CD8-positive, alpha-beta memory T cell (primary cell): ENCODE measurements at regions not wholly inside any gene's neighbourhood (a gene's known extent, or its start where the extent isn't known, plus 50 kb on each side); places are given as distances from the start of the nearest gene placed in this dataset.

Experiments used
- CTCF ChIA-PET: fragments of 350-600 bp; sonication (Branson Sonifier 250); formaldehyde crosslinking; loops from one replicate; lab custom pipeline; 2021; ENCODE audit warnings: antibody characterized with exemption; lab: Charles Lee
- POLR2A ChIA-PET: fragments of 350-600 bp; sonication (Branson Sonifier 250); formaldehyde crosslinking; loops from one replicate; lab custom pipeline; 2021; ENCODE audit warnings: antibody characterized with exemption; lab: Charles Lee
- DNase-seq, 5 donors: peaks; one replicate each; pipeline versions ENCODE4 v3.0.0 to v3.0.0-alpha.2; 2020 to 2022; ENCODE audit warnings: mixed read lengths in 1 of 5
- H3K27ac ChIP-seq: one replicate; pipeline ENCODE4 v1.7.0; 2013; ENCODE audit warnings: low read depth, mild to moderate bottlenecking, low read length, moderate library complexity
- H3K27me3 ChIP-seq: 2 replicates; pipeline ENCODE4 v1.7.0; 2013; ENCODE audit warnings: low read length, mild to moderate bottlenecking; ENCODE audit not compliant: insufficient read depth, poor library complexity, severe bottlenecking
- H3K36me3 ChIP-seq: 2 replicates; pipeline ENCODE4 v1.7.0; 2013; ENCODE audit warnings: mild to moderate bottlenecking, low read length, moderate library complexity; ENCODE audit not compliant: insufficient read depth
- H3K4me1 ChIP-seq: 2 replicates; pipeline ENCODE4 v1.7.0; 2013; ENCODE audit warnings: mild to moderate bottlenecking, low read length, moderate library complexity; ENCODE audit not compliant: insufficient read depth
- H3K4me3 ChIP-seq: 2 replicates; pipeline ENCODE4 v1.7.0; 2013; ENCODE audit warnings: mild to moderate bottlenecking, low read length
- H3K9me3 ChIP-seq: 2 replicates; pipeline ENCODE4 v1.7.0; 2013; ENCODE audit warnings: mild to moderate bottlenecking, low read length
- H3K27ac Mint-ChIP-seq, 8 donors: one replicate each; pipeline ENCODE4 v1.8.0; 2020 to 2021; ENCODE audit warnings: mixed read lengths in 8 of 8, mild to moderate bottlenecking in 6 of 8, inconsistent platforms in 3 of 8, moderate library complexity in 3 of 8
- H3K27me3 Mint-ChIP-seq, 2 donors: one replicate each; pipeline ENCODE4 v1.8.0; 2020 to 2021; ENCODE audit warnings: mixed read lengths in 2 of 2, mild to moderate bottlenecking in 1 of 2, moderate library complexity in 1 of 2
- H3K36me3 Mint-ChIP-seq, 3 donors: one replicate each; pipeline ENCODE4 v1.8.0; 2020 to 2021; ENCODE audit warnings: mixed read lengths in 3 of 3, inconsistent platforms in 1 of 3, mild to moderate bottlenecking in 1 of 3
- H3K4me1 Mint-ChIP-seq, 3 donors: one replicate each; pipeline ENCODE4 v1.8.0; 2020 to 2021; ENCODE audit warnings: mixed read lengths in 3 of 3, inconsistent platforms in 1 of 3, mild to moderate bottlenecking in 1 of 3
- H3K4me3 Mint-ChIP-seq, 7 donors: one replicate each; pipeline ENCODE4 v1.8.0; 2020 to 2021; ENCODE audit warnings: mixed read lengths in 7 of 7, mild to moderate bottlenecking in 6 of 7, moderate library complexity in 4 of 7, inconsistent platforms in 2 of 7
- H3K9me3 Mint-ChIP-seq, 5 donors: one replicate each; pipeline ENCODE4 v1.8.0; 2020 to 2022; ENCODE audit warnings: mixed read lengths in 5 of 5, mild to moderate bottlenecking in 3 of 5, moderate library complexity in 2 of 5, inconsistent platforms in 1 of 5

DNA sequence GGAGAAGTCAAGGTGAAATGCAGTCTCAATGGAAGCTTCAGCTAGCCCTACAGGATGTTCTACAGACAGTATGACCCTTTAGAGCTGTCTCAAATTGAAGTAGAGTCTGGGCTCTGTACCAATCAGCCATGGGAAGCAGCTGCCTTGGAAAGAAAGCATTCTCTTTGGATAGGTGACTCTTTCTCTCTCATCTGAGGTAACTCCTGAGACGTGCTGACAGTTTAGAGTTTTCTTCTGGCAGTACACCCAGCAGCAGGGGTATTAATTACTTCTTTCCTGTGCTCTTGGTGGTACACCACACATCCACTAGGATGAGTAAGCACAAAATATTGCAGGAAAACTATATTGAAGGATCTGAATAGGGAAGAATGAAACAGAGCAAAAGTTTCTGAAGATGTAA is 329.6 kb upstream of the RGMB start:
- Histone ChIP-seq H3K9me3 (no peaks in the 10 kb centered on the region), H3K36me3 (no peaks in the 10 kb centered on the region), H3K4me1 (no peaks in the 10 kb centered on the region), H3K4me3 (no peak overlapping the region), H3K27ac (no peak overlapping the region), H3K27me3 (peaks cover 3% of the 10 kb centered on the region)
- Mint-ChIP-seq H3K4me1 (no peaks in the 10 kb centered on the region), H3K27ac (no peak overlapping the region), H3K9me3 (peaks cover 9 to 22% (median 12%) of the 10 kb centered on the region in 5 donors), H3K4me3 (no peak overlapping the region), H3K36me3 (peaks cover 0 to 2% (median 0%) of the 10 kb centered on the region in 3 donors), H3K27me3 (no peaks in the 10 kb centered on the region)
- CTCF ChIA-PET = no interaction called here
- POLR2A ChIA-PET = no interaction called here
- DNase-seq = no peak

DNA sequence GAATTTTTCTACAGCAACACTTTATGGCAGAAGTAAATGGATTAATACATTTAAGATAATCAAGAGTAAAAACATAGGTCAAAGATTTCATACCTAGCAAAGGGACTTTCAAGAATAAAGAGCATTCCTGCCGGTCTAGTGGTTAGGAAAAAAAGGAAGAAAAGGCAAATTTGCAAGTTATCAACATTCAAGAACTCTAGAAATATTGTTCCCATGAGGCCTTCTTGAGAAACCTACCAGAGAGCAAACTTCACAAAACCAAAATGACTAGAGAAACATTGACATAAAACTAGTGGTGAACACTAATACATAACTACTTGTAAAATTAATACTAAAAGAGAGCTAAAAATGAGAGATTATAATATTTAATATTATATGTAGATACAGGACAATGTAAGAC is 320.2 kb upstream of the RGMB start:
- Histone ChIP-seq H3K27me3 (no peaks in the 10 kb centered on the region), H3K9me3 (no peaks in the 10 kb centered on the region), H3K4me1 (no peaks in the 10 kb centered on the region), H3K36me3 (no peaks in the 10 kb centered on the region), H3K4me3 (no peak overlapping the region), H3K27ac (no peak overlapping the region)
- Mint-ChIP-seq H3K27me3 (peaks cover 0 to 2% of the 10 kb centered on the region in 2 donors), H3K4me1 (no peaks in the 10 kb centered on the region), H3K9me3 (no peaks in the 10 kb centered on the region), H3K36me3 (no peaks in the 10 kb centered on the region), H3K4me3 (no peak overlapping the region), H3K27ac (no peak overlapping the region)
- DNase-seq = no peak
- ChIA-PET CTCF (no interaction called here), POLR2A (no interaction called here)

DNA sequence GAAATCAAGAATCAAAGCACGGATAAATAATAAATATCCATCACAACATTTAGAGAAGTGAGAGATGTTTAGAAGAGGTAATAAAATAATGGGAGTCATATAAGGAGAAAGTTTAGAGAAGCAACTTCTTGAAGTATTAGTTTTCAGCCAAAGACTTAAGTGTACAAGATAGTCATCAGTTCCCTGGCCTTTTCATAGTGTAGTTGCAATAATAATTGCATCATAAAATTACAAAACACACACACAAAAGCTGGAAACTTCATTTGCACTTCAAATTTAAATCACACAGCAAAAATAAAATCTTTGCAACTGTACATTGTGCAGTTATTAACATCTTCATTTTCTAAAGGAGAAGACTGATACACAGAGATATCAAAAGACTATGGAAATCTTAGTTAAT is 319.1 kb upstream of the RGMB start:
- no peak overlapping the region for H3K27ac Mint-ChIP-seq
- Histone ChIP-seq H3K9me3 (no peaks in the 10 kb centered on the region), H3K4me1 (no peaks in the 10 kb centered on the region), H3K27ac (no peak overlapping the region), H3K36me3 (no peaks in the 10 kb centered on the region), H3K4me3 (no peak overlapping the region), H3K27me3 (no peaks in the 10 kb centered on the region)
- H3K4me1 Mint-ChIP-seq = no peaks in the 10 kb centered on the region
- H3K9me3 Mint-ChIP-seq = no peaks in the 10 kb centered on the region
- no peaks in the 10 kb centered on the region for H3K27me3 Mint-ChIP-seq
- no peak for DNase-seq
- ChIA-PET POLR2A (no interaction called here), CTCF (no interaction called here)
- H3K36me3 Mint-ChIP-seq = no peaks in the 10 kb centered on the region
- no peak overlapping the region for H3K4me3 Mint-ChIP-seq

DNA sequence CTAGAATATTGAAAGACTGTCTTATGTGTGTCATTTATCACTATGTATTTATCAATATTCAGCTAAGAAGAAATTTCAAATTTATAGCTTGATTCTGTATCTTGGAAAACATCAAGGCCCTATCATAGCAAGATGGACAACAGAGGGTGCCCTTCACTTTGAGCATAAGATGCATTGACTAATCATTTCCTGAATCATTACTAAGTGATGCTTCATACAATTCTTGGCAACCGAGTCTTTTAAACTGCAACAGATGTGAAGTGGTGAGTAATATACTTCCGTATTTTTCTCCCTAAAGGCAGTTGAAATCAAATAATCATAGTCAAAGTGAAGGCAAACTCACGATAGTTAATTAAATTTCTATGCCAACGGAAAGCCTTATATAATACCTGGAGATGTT is 318.6 kb upstream of the RGMB start:
- no peaks in the 10 kb centered on the region for H3K27me3 Mint-ChIP-seq
- H3K4me3 Mint-ChIP-seq = no peak overlapping the region
- ChIA-PET POLR2A (no interaction called here), CTCF (no interaction called here)
- H3K9me3 ChIP-seq = no peaks in the 10 kb centered on the region
- no peaks in the 10 kb centered on the region for H3K36me3 Mint-ChIP-seq
- no peaks in the 10 kb centered on the region for H3K9me3 Mint-ChIP-seq
- no peak for DNase-seq
- H3K36me3 ChIP-seq = no peaks in the 10 kb centered on the region
- no peaks in the 10 kb centered on the region for H3K4me1 Mint-ChIP-seq
- no peaks in the 10 kb centered on the region for H3K27me3 ChIP-seq
- H3K4me3 ChIP-seq = no peak overlapping the region
- H3K27ac ChIP-seq = no peak overlapping the region
- no peaks in the 10 kb centered on the region for H3K4me1 ChIP-seq
- H3K27ac Mint-ChIP-seq = no peak overlapping the region

DNA sequence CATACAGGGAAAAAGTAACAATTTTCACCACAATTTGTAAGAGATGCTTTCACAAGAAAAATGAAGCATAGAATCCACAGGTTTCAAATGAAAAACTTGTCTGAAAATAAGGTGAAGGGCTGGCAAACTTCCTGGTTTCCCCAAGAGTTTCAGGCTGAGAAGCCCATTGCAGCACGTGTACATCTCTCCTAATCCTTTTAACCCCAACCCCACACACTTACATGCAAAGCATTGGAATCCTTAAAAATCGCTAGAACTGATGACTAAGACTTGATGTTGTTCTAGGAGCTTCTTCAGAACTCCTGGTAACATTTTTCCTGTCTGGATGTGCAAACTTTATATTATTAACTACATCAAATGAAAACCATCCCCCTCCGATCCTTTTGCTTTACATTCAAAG is 317.8 kb upstream of the RGMB start:
- no peaks in the 10 kb centered on the region for H3K36me3 Mint-ChIP-seq
- H3K4me3 ChIP-seq = no peak overlapping the region
- H3K27me3 Mint-ChIP-seq = no peaks in the 10 kb centered on the region
- H3K36me3 ChIP-seq = no peaks in the 10 kb centered on the region
- no peaks in the 10 kb centered on the region for H3K27me3 ChIP-seq
- DNase-seq = no peak
- H3K9me3 ChIP-seq = no peaks in the 10 kb centered on the region
- H3K4me3 Mint-ChIP-seq = no peak overlapping the region
- no peak overlapping the region for H3K27ac Mint-ChIP-seq
- no peaks in the 10 kb centered on the region for H3K9me3 Mint-ChIP-seq
- CTCF ChIA-PET = no interaction called here
- POLR2A ChIA-PET = no interaction called here
- H3K4me1 ChIP-seq = no peaks in the 10 kb centered on the region
- no peak overlapping the region for H3K27ac ChIP-seq
- H3K4me1 Mint-ChIP-seq = no peaks in the 10 kb centered on the region

DNA sequence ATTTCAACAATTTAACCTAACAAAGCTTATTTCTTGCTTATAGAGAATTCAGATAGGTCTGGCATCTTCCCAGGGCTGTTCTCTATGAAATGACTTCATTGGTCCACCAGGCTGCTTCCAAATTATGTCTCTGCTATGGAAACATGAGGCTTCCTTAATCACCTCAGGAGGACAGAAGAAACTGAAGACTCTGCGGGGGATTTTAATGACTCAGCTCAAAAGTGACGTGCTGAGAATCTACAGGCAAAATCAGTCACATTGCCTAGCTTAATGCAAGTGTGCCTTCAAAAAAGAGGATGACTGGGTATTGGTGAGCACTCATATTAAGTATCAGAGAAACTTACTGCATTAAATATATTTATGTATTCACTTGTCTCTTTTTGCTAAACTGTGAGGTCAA is 315.5 kb upstream of the RGMB start:
- Mint-ChIP-seq H3K36me3 (no peaks in the 10 kb centered on the region), H3K9me3 (peaks cover 0 to 3% (median 0%) of the 10 kb centered on the region in 5 donors), H3K4me1 (no peaks in the 10 kb centered on the region), H3K27me3 (no peaks in the 10 kb centered on the region), H3K27ac (no peak overlapping the region), H3K4me3 (no peak overlapping the region)
- no peaks in the 10 kb centered on the region for H3K36me3 ChIP-seq
- no peak for DNase-seq
- H3K27ac ChIP-seq = no peak overlapping the region
- H3K27me3 ChIP-seq = no peaks in the 10 kb centered on the region
- POLR2A ChIA-PET = no interaction called here
- CTCF ChIA-PET = no interaction called here
- H3K4me1 ChIP-seq = no peaks in the 10 kb centered on the region
- no peak overlapping the region for H3K4me3 ChIP-seq
- H3K9me3 ChIP-seq = no peaks in the 10 kb centered on the region

DNA sequence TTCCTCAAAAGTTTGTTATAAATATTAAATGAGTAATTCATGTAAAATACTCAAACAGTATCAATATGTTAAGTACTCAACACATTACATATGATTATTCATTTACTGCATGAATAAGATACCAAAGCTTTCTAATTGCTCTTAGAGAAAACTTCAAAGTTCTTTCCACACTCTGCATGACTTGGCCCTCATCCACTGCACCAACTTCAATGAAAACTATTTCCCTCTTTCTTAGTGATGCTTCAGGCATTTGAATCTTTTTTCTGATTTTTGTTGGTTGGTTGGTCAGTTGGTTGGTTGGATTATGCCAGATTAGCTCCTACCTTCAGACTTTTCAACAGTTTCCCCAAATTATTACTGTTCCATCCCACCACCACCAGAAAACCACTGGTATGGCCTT is 314.7 kb upstream of the RGMB start:
- Mint-ChIP-seq H3K27ac (no peak overlapping the region), H3K36me3 (no peaks in the 10 kb centered on the region), H3K27me3 (no peaks in the 10 kb centered on the region)

DNA sequence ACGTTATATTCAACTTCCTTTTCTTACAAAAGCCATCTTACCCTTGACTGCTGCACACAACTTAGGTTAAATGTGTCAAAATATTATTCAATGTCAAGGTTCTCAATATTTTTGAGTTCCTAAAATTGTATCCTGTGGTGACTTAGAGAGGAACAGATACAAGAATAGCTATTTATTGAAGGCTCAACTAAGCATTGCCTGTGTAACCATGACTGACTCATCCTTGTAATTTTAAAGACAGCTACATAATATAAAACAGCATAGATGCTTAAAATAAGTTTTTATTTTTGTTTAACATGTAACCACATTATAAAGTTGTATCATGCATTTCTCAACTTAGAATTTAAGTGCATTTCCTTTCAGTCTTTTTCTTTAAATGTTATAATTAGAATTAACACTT is 312.9 kb upstream of the RGMB start:
- H3K36me3 ChIP-seq = no peaks in the 10 kb centered on the region
- H3K4me3 ChIP-seq = no peak overlapping the region
- H3K36me3 Mint-ChIP-seq = no peaks in the 10 kb centered on the region
- peaks cover 0 to 3% (median 0%) of the 10 kb centered on the region in 5 donors for H3K9me3 Mint-ChIP-seq
- no peaks in the 10 kb centered on the region for H3K27me3 Mint-ChIP-seq
- POLR2A ChIA-PET = no interaction called here
- no peaks in the 10 kb centered on the region for H3K4me1 ChIP-seq
- H3K4me3 Mint-ChIP-seq = no peak overlapping the region
- H3K27me3 ChIP-seq = no peaks in the 10 kb centered on the region
- no peak for DNase-seq
- H3K9me3 ChIP-seq = no peaks in the 10 kb centered on the region
- CTCF ChIA-PET = no interaction called here
- no peak overlapping the region for H3K27ac Mint-ChIP-seq
- no peaks in the 10 kb centered on the region for H3K4me1 Mint-ChIP-seq
- no peak overlapping the region for H3K27ac ChIP-seq

More for the DNA sequence above, 314.7 kb upstream of the RGMB start:
- no peak for DNase-seq
- H3K4me1 ChIP-seq = no peaks in the 10 kb centered on the region
- no peaks in the 10 kb centered on the region for H3K27me3 ChIP-seq
- POLR2A ChIA-PET = no interaction called here
- H3K9me3 ChIP-seq = no peaks in the 10 kb centered on the region
- Mint-ChIP-seq H3K4me3 (no peak overlapping the region), H3K4me1 (no peaks in the 10 kb centered on the region), H3K9me3 (peaks cover 0 to 3% (median 0%) of the 10 kb centered on the region in 5 donors)
- no peak overlapping the region for H3K4me3 ChIP-seq
- H3K27ac ChIP-seq = no peak overlapping the region
- no peaks in the 10 kb centered on the region for H3K36me3 ChIP-seq
- CTCF ChIA-PET = no interaction called here

DNA sequence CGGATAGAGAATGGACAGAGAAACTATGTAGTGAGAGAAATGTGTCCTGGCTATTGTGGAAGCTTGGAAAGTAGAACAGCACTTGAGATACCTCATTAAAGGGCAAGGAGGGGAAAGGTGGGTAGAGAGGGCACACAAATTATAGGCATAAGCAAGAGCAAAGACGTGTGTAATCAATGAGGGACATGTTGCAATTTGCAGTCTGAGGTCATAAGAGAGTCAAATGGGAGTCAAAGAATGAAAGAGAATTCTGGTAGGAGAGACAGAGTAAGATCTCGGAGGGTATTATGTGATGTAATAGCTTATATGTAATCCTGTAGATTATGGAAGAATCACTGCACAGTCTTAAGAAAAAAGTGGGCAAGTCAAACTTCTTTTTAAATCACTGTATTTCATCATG is 312.0 kb upstream of the RGMB start:
- H3K4me3 Mint-ChIP-seq = no peak overlapping the region
- POLR2A ChIA-PET = no interaction called here

More for the DNA sequence above, 312.0 kb upstream of the RGMB start:
- Histone ChIP-seq H3K27ac (no peak overlapping the region), H3K9me3 (no peaks in the 10 kb centered on the region), H3K4me3 (no peak overlapping the region), H3K27me3 (no peaks in the 10 kb centered on the region), H3K36me3 (no peaks in the 10 kb centered on the region), H3K4me1 (no peaks in the 10 kb centered on the region)
- DNase-seq = no peak
- H3K9me3 Mint-ChIP-seq = peaks cover 0 to 3% (median 0%) of the 10 kb centered on the region in 5 donors
- no peaks in the 10 kb centered on the region for H3K36me3 Mint-ChIP-seq
- CTCF ChIA-PET = no interaction called here
- H3K27ac Mint-ChIP-seq = no peak overlapping the region
- H3K27me3 Mint-ChIP-seq = peaks cover 0 to 2% of the 10 kb centered on the region in 2 donors
- no peaks in the 10 kb centered on the region for H3K4me1 Mint-ChIP-seq
